Common myeloid progenitor, CD34-positive (primary cell): ENCODE measurements at regions not wholly inside any gene's neighbourhood (a gene's known extent, or its start where the extent isn't known, plus 50 kb on each side); places are given as distances from the start of the nearest gene placed in this dataset.
"Not testable (repeated sequence)": the region's sequence is repeated elsewhere in the genome, so short reads cannot be mapped to it uniquely, and the experiment has no call there.

Experiments
- CTCF ChIA-PET: fragments of 350-600 bp; sonication (Branson Sonifier 250); formaldehyde crosslinking; loops from one replicate; lab custom pipeline; 2021; ENCODE audit warnings: antibody characterized with exemption; lab: Charles Lee
- POLR2A ChIA-PET: fragments of 350-600 bp; sonication (Branson Sonifier 250); formaldehyde crosslinking; loops from one replicate; lab custom pipeline; 2021; ENCODE audit warnings: antibody characterized with exemption; lab: Charles Lee
- DNase-seq, 3 donors: peaks; one replicate each; pipeline versions ENCODE4 v3.0.0 to v3.0.0-alpha.2; 2013
- H3K27ac ChIP-seq, 2 experiments: 1 replicate in 1 of 2; 2 replicates in 1 of 2; pipeline ENCODE4 v1.7.0; 2013; ENCODE audit warnings: inconsistent platforms in 2 of 2, low read length in 2 of 2, mild to moderate bottlenecking in 2 of 2, low read depth in 1 of 2, moderate library complexity in 1 of 2; ENCODE audit not compliant: severe bottlenecking in 2 of 2, insufficient read depth in 1 of 2, poor library complexity in 1 of 2
- H3K27me3 ChIP-seq, 5 experiments: replicated peaks in 2 of 5; 1 replicate in 3 of 5; 2 replicates in 2 of 5; pipeline versions ENCODE4 v1.6.1 to v1.7.0; 2013; ENCODE audit warnings: low read length in 4 of 5, mild to moderate bottlenecking in 2 of 5, moderate library complexity in 2 of 5, inconsistent platforms in 1 of 5; ENCODE audit not compliant: insufficient read depth in 5 of 5, control insufficient read depth in 4 of 5
- H3K36me3 ChIP-seq, 4 experiments: 1 replicate in 2 of 4; 2 replicates in 2 of 4; pipeline versions ENCODE4 v1.6.1 to v1.7.0; 2013; ENCODE audit warnings: low read length in 3 of 4, control low read depth in 1 of 4, mild to moderate bottlenecking in 1 of 4; ENCODE audit not compliant: control insufficient read depth in 4 of 4, insufficient read depth in 4 of 4
- H3K4me1 ChIP-seq, 4 experiments: 1 replicate in 3 of 4; 2 replicates in 1 of 4; pipeline versions ENCODE4 v1.6.1 to v1.7.1; 2013; ENCODE audit warnings: low read length in 3 of 4, mild to moderate bottlenecking in 3 of 4, control low read depth in 1 of 4, inconsistent platforms in 1 of 4, moderate library complexity in 1 of 4; ENCODE audit not compliant: control insufficient read depth in 4 of 4, insufficient read depth in 4 of 4; ENCODE audit errors: control extremely low read depth in 1 of 4
- H3K4me3 ChIP-seq, 7 experiments: 1 replicate in 4 of 7; 2 replicates in 3 of 7; pipeline versions ENCODE4 v1.5.1 to v1.7.0; 2013; ENCODE audit warnings: mild to moderate bottlenecking in 7 of 7, low read length in 6 of 7, moderate library complexity in 6 of 7, inconsistent platforms in 2 of 7, low read depth in 2 of 7, control low read depth in 1 of 7; ENCODE audit not compliant: insufficient read depth in 4 of 7, control insufficient read depth in 1 of 7; ENCODE audit errors: extremely low read depth in 1 of 7
- H3K9me3 ChIP-seq, 5 experiments: 1 replicate in 4 of 5; 2 replicates in 1 of 5; pipeline versions ENCODE4 v1.6.1 to v1.7.1; 2013; ENCODE audit warnings: low read length in 4 of 5, mild to moderate bottlenecking in 2 of 5, inconsistent platforms in 1 of 5, low read depth in 1 of 5, moderate library complexity in 1 of 5; ENCODE audit not compliant: control insufficient read depth in 4 of 5, insufficient read depth in 2 of 5; ENCODE audit errors: control extremely low read depth in 1 of 5
- WGBS: methylation state at CpG from one replicate; pipeline ENCODE4 v1.1.5; 2013; ENCODE audit not compliant: insufficient coverage; 5-methylcytosine and 5-hydroxymethylcytosine counted together

DNA sequence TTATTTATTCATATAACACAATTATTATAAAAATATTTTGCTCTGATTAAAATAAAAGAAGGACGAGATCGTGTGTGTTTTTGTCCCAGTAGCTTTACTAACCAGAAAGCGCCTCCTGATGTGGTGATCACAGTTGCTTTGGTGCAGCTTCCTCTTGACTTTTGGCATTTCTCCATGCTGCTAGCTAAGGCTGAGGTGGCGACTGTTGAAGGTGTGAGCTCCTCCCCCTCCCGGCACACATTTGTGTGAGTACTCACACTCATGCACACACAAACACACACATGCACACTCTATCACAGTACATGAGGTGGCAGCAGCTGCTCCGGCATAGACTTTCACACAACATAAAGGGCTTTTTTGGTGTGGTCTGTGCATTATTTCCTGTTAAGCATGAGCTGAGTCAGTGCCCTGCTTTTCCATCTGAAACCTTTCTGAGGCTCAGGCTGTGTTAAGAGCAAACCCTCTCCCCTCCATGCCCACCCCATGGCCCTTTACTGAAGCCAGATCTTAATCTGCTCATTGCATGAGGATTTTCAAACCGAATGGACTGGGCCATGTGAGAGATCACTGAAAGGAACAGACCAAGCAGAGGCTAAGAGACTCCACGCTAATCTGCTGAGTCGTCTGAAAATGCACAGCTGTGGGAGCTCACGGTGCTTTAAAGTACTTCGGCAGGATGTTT, 53.3 kb downstream of the FOXD4L1 start:
- H3K4me1 ChIP-seq, H3K27ac ChIP-seq, H3K27me3 ChIP-seq, H3K9me3 ChIP-seq, H3K36me3 ChIP-seq, CTCF ChIA-PET, POLR2A ChIA-PET: not testable (repeated sequence)
- 0% methylated on average over 3 of the region's 11 CpGs for WGBS
- peak overlapping the region in 3 of 7 experiments; percentile 11 to 59 (median 28) for H3K4me3 ChIP-seq
- peak; percentile 50 to 88 (median 74) for DNase-seq

DNA sequence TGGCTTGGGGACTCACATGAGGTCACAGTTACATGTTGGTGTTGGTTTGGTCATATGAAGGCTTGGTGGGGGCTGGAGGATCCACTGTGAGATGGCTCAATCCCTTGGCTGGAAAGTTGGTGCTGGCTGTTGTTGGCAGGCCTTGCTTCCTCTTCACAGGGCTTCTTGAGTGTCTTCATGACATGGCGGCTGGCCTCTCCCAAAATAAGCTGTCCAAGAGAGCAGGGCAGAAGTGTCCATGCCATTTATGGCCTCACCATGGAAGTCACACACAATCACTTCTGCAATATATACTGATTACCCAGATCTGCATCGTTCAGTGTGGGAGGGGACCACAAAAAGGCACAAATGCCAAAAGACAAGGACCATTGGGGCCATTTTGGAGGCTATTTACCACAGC, 61.4 kb downstream of the FOXD4L1 start:
- H3K9me3 ChIP-seq, POLR2A ChIA-PET, DNase-seq, H3K4me1 ChIP-seq, H3K36me3 ChIP-seq, H3K27ac ChIP-seq, CTCF ChIA-PET, H3K4me3 ChIP-seq, H3K27me3 ChIP-seq: not testable (repeated sequence)
- no CpG with 5 or more reads among the region's 2 CpGs for WGBS

DNA sequence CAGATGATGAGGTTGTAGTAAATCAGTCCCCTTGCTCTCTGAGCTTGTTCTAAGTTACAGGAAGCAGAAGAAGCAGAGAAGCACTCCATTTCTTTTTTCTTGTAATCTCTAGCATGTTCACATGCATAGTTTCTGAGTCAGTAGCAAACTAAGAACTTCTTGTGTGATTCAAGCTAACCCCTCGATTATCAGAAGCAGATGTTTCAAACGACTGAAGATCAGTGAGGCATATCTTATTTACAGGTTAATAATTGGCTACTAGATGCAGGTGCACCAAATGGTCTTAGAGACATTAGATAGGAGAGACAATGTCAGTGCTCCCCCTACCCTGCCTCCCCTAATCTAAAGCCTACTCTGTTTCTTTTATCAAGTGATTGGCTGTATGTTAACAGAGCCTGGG, 64.2 kb downstream of the FOXD4L1 start:
- H3K27me3 ChIP-seq, H3K4me1 ChIP-seq, H3K36me3 ChIP-seq, H3K4me3 ChIP-seq, CTCF ChIA-PET, H3K27ac ChIP-seq, POLR2A ChIA-PET, DNase-seq, H3K9me3 ChIP-seq: not testable (repeated sequence)
- WGBS: no CpG with 5 or more reads among the region's 2 CpGs

DNA sequence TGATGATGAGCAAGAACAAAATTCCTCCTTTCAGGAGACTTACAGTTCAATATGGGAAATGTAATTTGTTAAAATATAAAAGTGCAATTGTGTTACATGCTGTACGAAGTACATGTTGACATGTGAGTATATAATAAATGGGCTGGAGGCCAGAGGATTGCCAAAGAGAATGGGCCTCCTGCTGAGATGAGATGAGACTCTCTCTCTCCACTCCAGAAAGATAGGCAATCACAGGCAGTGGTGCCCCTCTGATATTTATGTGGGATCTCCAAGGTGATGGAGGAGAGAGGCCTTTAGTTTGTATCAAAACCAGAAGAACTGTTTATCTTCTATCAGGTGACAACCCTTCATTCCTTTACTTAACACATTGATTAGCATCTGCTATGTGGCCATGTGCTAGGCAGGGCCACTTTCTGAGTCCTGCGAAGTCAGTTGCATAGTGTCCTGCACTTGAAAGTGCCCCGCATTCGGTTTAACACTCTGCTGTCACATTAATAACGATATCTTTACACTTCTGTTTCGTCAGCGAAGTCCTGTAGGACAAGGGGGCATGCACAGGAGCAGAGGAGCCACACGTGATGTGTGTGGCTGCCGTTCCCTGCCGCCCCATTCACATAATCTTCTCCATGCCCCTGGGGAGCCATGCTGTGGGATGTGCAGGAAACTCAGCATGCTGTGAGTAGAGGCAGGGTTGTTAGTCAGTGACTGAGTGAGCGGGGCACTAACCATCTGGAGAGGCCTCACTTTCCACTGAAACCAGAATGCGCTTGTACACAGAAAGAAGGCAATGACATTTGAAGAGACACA, 60.2 kb upstream of the RABL2A start:
- 92% methylated on average over 5 of the region's 12 CpGs for WGBS
- CTCF ChIA-PET, H3K4me1 ChIP-seq, H3K4me3 ChIP-seq, H3K36me3 ChIP-seq, H3K9me3 ChIP-seq, POLR2A ChIA-PET, H3K27me3 ChIP-seq, DNase-seq, H3K27ac ChIP-seq: not testable (repeated sequence)

DNA sequence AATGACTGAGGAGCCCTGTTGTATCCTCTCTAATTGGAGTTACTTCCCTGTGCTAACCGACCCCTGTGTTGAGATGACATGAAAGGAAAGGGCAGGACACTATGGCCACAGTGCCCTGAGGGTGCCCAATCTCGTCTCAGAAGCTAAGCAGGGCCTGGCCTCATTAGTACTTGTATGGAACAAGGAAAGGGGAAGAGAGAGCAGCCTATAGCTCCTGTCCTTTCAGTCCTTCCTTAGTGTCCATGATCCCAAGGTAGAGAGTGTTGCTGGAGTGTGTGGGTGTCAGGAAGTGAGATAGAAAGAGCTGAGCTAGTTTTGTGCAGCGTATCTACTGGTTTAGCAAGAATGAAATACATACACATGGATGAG, 59.6 kb upstream of the RABL2A start:
- 71% methylated on average over 1 of the region's 3 CpGs for WGBS
- H3K9me3 ChIP-seq, POLR2A ChIA-PET, H3K36me3 ChIP-seq, H3K4me1 ChIP-seq, CTCF ChIA-PET, H3K4me3 ChIP-seq, H3K27me3 ChIP-seq, H3K27ac ChIP-seq, DNase-seq: not testable (repeated sequence)

DNA sequence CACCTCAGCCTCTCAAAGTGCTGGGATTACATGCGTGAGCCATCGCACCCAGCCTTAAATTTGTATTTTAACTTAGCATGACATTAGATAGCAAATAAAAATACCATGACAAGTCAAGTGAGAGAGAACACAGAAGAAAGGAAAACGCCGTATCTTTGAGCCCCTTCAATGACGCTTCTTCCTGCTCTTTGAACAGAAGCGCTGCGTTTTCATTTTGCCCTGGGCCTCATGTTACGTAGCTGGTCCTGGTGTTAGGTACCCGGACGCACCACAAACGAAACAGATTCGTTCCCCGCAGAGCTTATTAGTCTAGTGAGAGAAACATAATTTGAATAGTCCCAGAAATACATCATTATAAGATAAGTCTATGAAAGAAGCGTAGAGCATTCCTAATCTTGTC, 58.8 kb upstream of the RABL2A start:
- POLR2A ChIA-PET: not testable (repeated sequence)

DNA sequence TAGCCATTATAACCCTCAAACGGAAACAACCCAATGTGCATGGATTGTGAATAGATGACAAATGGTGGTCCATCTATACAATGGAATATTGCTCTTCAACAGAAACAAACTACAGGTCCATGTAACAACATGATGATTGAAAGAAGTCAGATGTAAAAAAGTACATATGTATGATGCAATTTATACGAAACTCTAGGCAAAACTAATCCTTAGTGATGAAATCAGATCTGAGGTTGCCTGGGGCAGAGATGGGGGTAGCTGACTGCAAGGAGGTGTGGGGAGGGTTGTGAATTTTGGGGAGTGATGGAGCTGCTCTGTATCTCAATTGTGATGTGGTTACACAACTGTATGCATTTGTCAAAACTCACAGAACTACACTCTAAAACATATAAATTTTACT, 57.0 kb upstream of the RABL2A start:
- POLR2A ChIA-PET, H3K27ac ChIP-seq, CTCF ChIA-PET, H3K9me3 ChIP-seq, H3K27me3 ChIP-seq, H3K4me3 ChIP-seq, H3K36me3 ChIP-seq, DNase-seq, H3K4me1 ChIP-seq: not testable (repeated sequence)
- no CpG with 5 or more reads among the region's 2 CpGs for WGBS

More for the DNA sequence above, 58.8 kb upstream of the RABL2A start:
- DNase-seq, H3K4me1 ChIP-seq, H3K27me3 ChIP-seq, H3K9me3 ChIP-seq, H3K36me3 ChIP-seq, CTCF ChIA-PET, H3K27ac ChIP-seq, H3K4me3 ChIP-seq: not testable (repeated sequence)
- WGBS: 93% methylated on average over 6 of the region's 14 CpGs
